Gastroesophageal sphincter (tissue), 4 donors: ENCODE measurements at regions not wholly inside any gene's neighbourhood (a gene's known extent, or its start where the extent isn't known, plus 50 kb on each side); places are given as distances from the start of the nearest gene placed in this dataset.

Source experiments
- ATAC-seq: fragments of 150-250 bp; one replicate; pipeline ENCODE4 v1.9.1; 2016; ENCODE audit warnings: mild to moderate bottlenecking, moderate library complexity
- H3K27ac ChIP-seq, 4 donors: fragments of 200-600 bp; sonication (generic) in 3 of 4; 1 replicate in 3 of 4; 2 replicates in 1 of 4; pipeline ENCODE4 v1.5.1; 2016 to 2019
- H3K27me3 ChIP-seq: fragments of 200-600 bp; sonication (generic); one replicate; pipeline ENCODE4 v1.5.1; 2019
- H3K36me3 ChIP-seq, 2 donors: fragments of 200-600 bp; sonication (generic); one replicate each; pipeline ENCODE4 v1.5.1; 2019; ENCODE audit warnings: control low read depth in 1 of 2
- H3K4me1 ChIP-seq, 3 donors: fragments of 200-600 bp; sonication (generic); 1 replicate in 2 of 3; 2 replicates in 1 of 3; pipeline ENCODE4 v1.5.1; 2016 to 2019; ENCODE audit warnings: control low read depth in 2 of 3
- H3K4me3 ChIP-seq, 2 donors: fragments of 200-600 bp; sonication (generic); one replicate each; pipeline ENCODE4 v1.5.1; 2019; ENCODE audit warnings: mild to moderate bottlenecking in 1 of 2, moderate library complexity in 1 of 2
- H3K9me3 ChIP-seq, 3 donors: fragments of 200-600 bp; sonication (generic); one replicate each; pipeline ENCODE4 v1.5.1; 2017 to 2019; ENCODE audit warnings: control low read depth in 2 of 3
- CTCF ChIP-seq, 4 experiments: fragments of 200-600 bp in 2 of 4; fragments of 450-650 bp in 2 of 4; sonication (generic) in 1 of 4; IDR thresholded peaks; one replicate each; pipeline ENCODE4 v1.5.1; 2017 to 2019; ENCODE audit warnings: antibody characterized with exemption in 4 of 4, mild to moderate bottlenecking in 2 of 4, moderate library complexity in 2 of 4
- EP300 ChIP-seq: sonication (generic); formaldehyde crosslinking; IDR thresholded peaks from one replicate; pipeline ENCODE4 v1.6.1; 2017; ENCODE audit warnings: antibody characterized with exemption, mild to moderate bottlenecking
- POLR2A ChIP-seq, 2 donors: fragments of 450-650 bp; IDR thresholded peaks; one replicate each; pipeline ENCODE4 v1.6.1; 2017; ENCODE audit warnings: antibody characterized with exemption in 2 of 2, mild to moderate bottlenecking in 2 of 2, moderate library complexity in 1 of 2
- POLR2AphosphoS5 ChIP-seq: sonication (generic); formaldehyde crosslinking; IDR thresholded peaks from one replicate; pipeline ENCODE4 v1.6.1; 2017; ENCODE audit warnings: antibody characterized with exemption
- WGBS, 2 donors: methylation state at CpG; one replicate each; pipeline ENCODE4 v1.1.5; 2018; ENCODE audit warnings: low coverage in 1 of 2; 5-methylcytosine and 5-hydroxymethylcytosine counted together

GRCh38 chr5:167642779-167643517, 648.5 kb upstream of the WWC1 start:
- no peaks in the 10 kb centered on the region for H3K36me3 ChIP-seq
- H3K27ac ChIP-seq = no peak overlapping the region
- no peaks in the 10 kb centered on the region for H3K4me1 ChIP-seq
- TF ChIP-seq EP300 = no peak
- no peak for TF ChIP-seq CTCF (IDR thresholded peaks at IDR 0.05)
- no peak for TF ChIP-seq POLR2AphosphoS5
- TF ChIP-seq POLR2A (IDR thresholded peaks at IDR 0.05) = no peak
- H3K9me3 ChIP-seq = no peaks in the 10 kb centered on the region
- WGBS, 2 donors = 51 to 77% methylated on average over 7 to 9 of the region's 9 CpGs
- ATAC-seq = no peak
- H3K4me3 ChIP-seq = no peak overlapping the region
- no peaks in the 10 kb centered on the region for H3K27me3 ChIP-seq

- TF ChIP-seq CTCF (IDR thresholded peaks at IDR 0.05) = no peak
- TF ChIP-seq POLR2A (IDR thresholded peaks at IDR 0.05) = no peak
- no peak for TF ChIP-seq POLR2AphosphoS5
- no peak for TF ChIP-seq EP300
- no peaks in the 10 kb centered on the region for H3K27me3 ChIP-seq
- WGBS, 2 donors = 77 to 82% methylated on average over 3 of the region's 3 CpGs
- no peak overlapping the region for H3K27ac ChIP-seq
- ATAC-seq = no peak
- no peak overlapping the region for H3K4me3 ChIP-seq
- H3K9me3 ChIP-seq = no peaks in the 10 kb centered on the region
- no peaks in the 10 kb centered on the region for H3K4me1 ChIP-seq
- no peaks in the 10 kb centered on the region for H3K36me3 ChIP-seq
These were observed 647.7 kb upstream of the WWC1 start for GRCh38 chr5:167643631-167644280.

GRCh38 chr5:167644619-167645018, 646.8 kb upstream of the WWC1 start:
- no peak overlapping the region for H3K4me3 ChIP-seq
- H3K27me3 ChIP-seq = no peaks in the 10 kb centered on the region
- WGBS, 2 donors = 85% methylated on average over 2 of the region's 2 CpGs
- no peaks in the 10 kb centered on the region for H3K4me1 ChIP-seq
- no peak for ATAC-seq
- H3K36me3 ChIP-seq = no peaks in the 10 kb centered on the region
- TF ChIP-seq POLR2A (IDR thresholded peaks at IDR 0.05) (no peak), CTCF (IDR thresholded peaks at IDR 0.05) (no peak), EP300 (no peak), POLR2AphosphoS5 (no peak)
- H3K27ac ChIP-seq = no peak overlapping the region
- H3K9me3 ChIP-seq = no peaks in the 10 kb centered on the region

- H3K4me1 ChIP-seq = no peaks in the 10 kb centered on the region
- no peak overlapping the region for H3K27ac ChIP-seq
- TF ChIP-seq POLR2A (IDR thresholded peaks at IDR 0.05) (no peak), EP300 (no peak), POLR2AphosphoS5 (no peak), CTCF (IDR thresholded peaks at IDR 0.05) (no peak)
- no peaks in the 10 kb centered on the region for H3K36me3 ChIP-seq
- WGBS, 2 donors = 75 to 85% methylated on average over 1 of the region's 1 CpG
- ATAC-seq = no peak
- no peaks in the 10 kb centered on the region for H3K27me3 ChIP-seq
- H3K9me3 ChIP-seq = no peaks in the 10 kb centered on the region
- no peak overlapping the region for H3K4me3 ChIP-seq
These were observed 642.0 kb upstream of the WWC1 start for GRCh38 chr5:167649471-167649870.

GRCh38 chr5:167652690-167653089, 638.8 kb upstream of the WWC1 start:
- TF ChIP-seq POLR2AphosphoS5 (no peak), EP300 (no peak), POLR2A (IDR thresholded peaks at IDR 0.05) (no peak), CTCF (IDR thresholded peaks at IDR 0.05) (no peak)
- Histone ChIP-seq H3K4me1 (no peaks in the 10 kb centered on the region), H3K36me3 (no peaks in the 10 kb centered on the region), H3K4me3 (no peak overlapping the region), H3K27ac (no peak overlapping the region), H3K27me3 (no peaks in the 10 kb centered on the region), H3K9me3 (no peaks in the 10 kb centered on the region)
- no peak for ATAC-seq
- 79 to 85% methylated on average over 3 of the region's 3 CpGs for WGBS, 2 donors
